ENCODE measurements at regions not wholly inside any gene's neighbourhood (a gene's known extent, or its start where the extent isn't known, plus 50 kb on each side); places are given as distances from the start of the nearest gene placed in this dataset.

- no peak for TF ChIP-seq CTCF (IDR thresholded peaks at IDR 0.05; ENCODE audit: extremely low read depth in 1 of 2, insufficient read depth in 1 of 2, low read depth in 1 of 2, low read length in 2 of 2)
- no peak for TF ChIP-seq POLR2A (IDR thresholded peaks at IDR 0.05; ENCODE audit: low read depth, low read length)
- TF ChIP-seq MYC (IDR thresholded peaks at IDR 0.05; ENCODE audit: low read depth, low read length): no peak
- TF ChIP-seq POLR2AphosphoS5 (IDR thresholded peaks at IDR 0.05; ENCODE audit: insufficient read depth, low read depth, low read length): no peak
- TF ChIP-seq EZH2 (IDR thresholded peaks at IDR 0.05; ENCODE audit: borderline replicate concordance, low read depth, low read length, severe bottlenecking): no peak
- TF ChIP-seq JUN (IDR thresholded peaks at IDR 0.05; ENCODE audit: borderline replicate concordance, insufficient read depth, insufficient read length, low read depth): no peak
- TF ChIP-seq GATA2 (IDR thresholded peaks at IDR 0.05; ENCODE audit: insufficient read depth, insufficient read length, low read depth, low read length): no peak
Measured at GRCh38 chr6:65927141-65927540, 220.1 kb upstream of the EYS start.

All from endothelial cell of umbilical vein (primary cell).